Activated CD8-positive, alpha-beta memory T cell treated with anti-CD3 and anti-CD28 coated beads for 4 hours (primary cell): ENCODE measurements at regions not wholly inside any gene's neighbourhood (a gene's known extent, or its start where the extent isn't known, plus 50 kb on each side); places are given as distances from the start of the nearest gene placed in this dataset.
"Not testable (repeated sequence)": the region's sequence is repeated elsewhere in the genome, so short reads cannot be mapped to it uniquely, and the experiment has no call there.

ENCODE experiments used
- DNase-seq, 2 donors: peaks; one replicate each; pipeline ENCODE4 v3.0.0-alpha.2; 2020; ENCODE audit warnings: low read depth in 2 of 2

DNA sequence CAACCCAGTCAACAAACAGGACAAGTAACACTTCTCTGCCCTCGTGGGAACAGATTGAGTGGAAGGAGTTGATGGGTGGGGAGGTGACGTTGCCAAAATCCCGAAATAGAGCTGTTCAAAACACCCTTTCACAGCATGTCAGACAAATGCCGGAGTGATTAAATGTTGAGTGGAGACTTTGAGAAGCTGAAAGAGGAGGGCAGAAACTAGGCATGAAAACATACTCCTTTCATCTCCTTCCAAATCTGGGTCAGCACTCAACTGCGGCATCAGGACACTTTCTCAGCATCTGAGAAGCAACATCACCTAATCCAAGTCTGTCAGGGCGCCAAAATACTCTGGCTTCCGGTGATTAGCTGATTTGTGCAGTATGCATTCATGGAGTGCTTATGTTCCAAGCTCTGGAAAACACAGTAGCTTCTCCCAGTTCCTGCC, 51.5 kb upstream of the MRI1 start:
- DNase-seq = no peak

- DNase-seq = no peak
Measured at GRCh38 chr19:13707915-13708314, 56.4 kb upstream of the MRI1 start.

DNA sequence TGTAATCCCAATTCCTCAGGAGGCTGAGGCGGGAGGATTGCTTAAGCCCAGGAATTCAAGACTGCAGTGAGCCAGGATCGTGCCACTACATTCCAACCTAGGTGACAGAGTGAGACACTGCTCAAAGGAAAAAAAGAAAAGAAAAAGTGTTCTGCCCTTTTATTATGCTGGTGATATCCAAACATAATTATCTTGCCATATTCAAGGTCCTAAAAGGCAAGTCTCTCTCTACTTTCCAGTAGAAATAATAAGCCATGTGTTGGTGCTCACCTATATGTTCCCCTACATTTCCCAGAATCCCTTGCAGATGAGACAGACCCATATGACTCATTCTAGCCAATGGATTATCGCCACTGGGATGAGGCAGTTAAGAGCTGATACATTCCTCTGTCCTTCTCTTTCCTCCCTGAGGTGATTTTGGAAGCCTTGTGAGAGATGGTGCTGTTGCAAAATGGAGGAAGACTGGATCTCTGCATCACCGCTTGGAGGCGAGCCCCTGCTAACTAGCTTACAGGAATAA, 58.3 kb upstream of the MRI1 start:
- no peak for DNase-seq

- no peak for DNase-seq
Measured at GRCh38 chr19:13705201-13705600, 59.1 kb upstream of the MRI1 start.

- no peak for DNase-seq
Measured at GRCh38 chr19:13701624-13702023, 62.7 kb upstream of the MRI1 start.

GRCh38 chr19:13700621-13701020, 63.7 kb upstream of the MRI1 start:
- DNase-seq = no peak

GRCh38 chr19:13699786-13700185, 64.5 kb upstream of the MRI1 start:
- no peak for DNase-seq

GRCh38 chr19:13696839-13697238, 67.5 kb upstream of the MRI1 start:
- no peak for DNase-seq

GRCh38 chr19:13693889-13694288, 70.4 kb upstream of the MRI1 start:
- DNase-seq = no peak

DNA sequence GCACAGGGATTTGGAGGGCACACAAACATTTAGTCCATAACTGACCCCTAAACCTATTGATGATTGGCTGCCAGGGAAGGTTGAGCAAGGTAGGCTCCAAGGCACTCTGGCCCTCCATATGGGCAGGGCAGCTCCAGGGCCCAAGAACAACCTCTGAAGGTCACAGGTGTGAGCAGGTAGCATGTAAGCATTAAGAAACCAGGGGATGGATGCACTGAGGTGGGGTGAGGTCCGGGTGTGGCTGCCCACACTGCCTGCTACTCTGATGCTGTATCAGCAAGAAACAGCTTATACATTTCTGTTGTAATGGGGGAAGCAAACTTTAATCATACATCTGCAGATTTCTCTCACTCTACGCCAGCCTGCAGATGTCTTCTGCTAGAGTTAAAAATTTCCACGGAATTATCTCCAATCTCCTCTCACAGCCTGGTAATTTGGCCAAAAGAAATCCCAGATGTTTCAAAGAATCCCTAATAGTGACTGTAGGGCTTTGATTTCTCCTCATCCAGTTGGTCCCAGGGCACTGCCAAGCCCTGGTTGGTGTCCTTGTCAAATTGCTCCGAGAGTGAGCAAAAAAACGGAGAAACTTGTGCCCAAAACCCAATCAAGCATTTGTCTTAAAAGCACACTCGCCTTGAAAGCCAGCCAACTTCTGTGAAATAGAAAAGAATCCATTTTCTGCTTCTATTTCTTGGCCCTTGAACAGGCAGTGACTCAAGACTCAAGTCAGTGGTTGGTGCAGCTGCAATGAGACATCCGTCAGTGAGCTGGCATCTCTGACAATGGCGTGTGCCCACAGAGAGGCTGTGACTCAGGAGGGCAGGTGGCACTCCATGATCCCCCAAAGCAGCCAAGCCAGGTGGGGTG, 72.5 kb upstream of the MRI1 start:
- DNase-seq = no peak

GRCh38 chr19:13689085-13689484, 75.2 kb upstream of the MRI1 start:
- DNase-seq = no peak

DNA sequence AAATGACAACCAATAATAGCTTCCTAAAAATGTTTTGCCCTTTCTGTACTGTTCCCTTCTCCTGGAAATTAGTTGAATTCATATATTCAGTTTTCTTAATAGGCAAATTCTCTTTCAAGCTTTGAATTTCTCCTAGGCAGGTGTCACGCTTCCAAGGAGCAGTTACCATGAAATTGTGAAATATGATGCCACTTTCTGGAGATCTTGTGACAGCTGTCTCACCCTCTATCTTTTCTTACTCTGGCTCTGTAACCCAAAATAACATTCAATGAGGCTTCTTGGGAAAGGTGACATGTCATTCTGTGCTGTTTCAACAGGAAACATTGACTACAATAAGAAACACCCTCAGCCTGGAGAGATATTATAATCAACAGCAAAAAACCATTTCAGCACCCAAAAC, 80.3 kb upstream of the MRI1 start:
- DNase-seq = no peak

- no peak for DNase-seq
Measured at GRCh38 chr19:13681509-13681908, 82.8 kb upstream of the MRI1 start.

GRCh38 chr19:13680708-13681360, 83.5 kb upstream of the MRI1 start:
- DNase-seq = not testable (repeated sequence)

- not testable (repeated sequence) for DNase-seq
Measured at GRCh38 chr19:13676967-13677366, 87.4 kb upstream of the MRI1 start.

GRCh38 chr19:13672480-13673175, 91.7 kb upstream of the MRI1 start:
- DNase-seq = not testable (repeated sequence)

DNA sequence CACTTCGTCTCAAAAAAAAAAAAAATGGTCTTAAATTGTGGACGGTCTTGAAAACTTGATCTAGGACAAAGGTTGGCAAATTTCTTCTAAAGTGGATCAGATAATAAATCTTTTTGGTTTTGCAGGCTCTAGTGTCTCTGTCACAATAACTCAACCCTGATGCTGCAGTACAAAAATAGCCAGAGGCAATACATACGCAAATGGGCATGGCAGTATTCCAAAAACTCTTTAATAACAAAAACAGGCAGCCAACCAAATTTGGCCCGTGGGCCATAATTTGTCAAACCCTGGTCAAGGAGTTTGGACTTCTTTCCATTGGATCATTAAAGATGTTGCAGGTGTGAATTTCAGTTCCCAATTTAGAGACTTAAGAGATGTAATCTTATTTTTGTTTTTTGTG, 93.5 kb upstream of the MRI1 start:
- DNase-seq = no peak

DNA sequence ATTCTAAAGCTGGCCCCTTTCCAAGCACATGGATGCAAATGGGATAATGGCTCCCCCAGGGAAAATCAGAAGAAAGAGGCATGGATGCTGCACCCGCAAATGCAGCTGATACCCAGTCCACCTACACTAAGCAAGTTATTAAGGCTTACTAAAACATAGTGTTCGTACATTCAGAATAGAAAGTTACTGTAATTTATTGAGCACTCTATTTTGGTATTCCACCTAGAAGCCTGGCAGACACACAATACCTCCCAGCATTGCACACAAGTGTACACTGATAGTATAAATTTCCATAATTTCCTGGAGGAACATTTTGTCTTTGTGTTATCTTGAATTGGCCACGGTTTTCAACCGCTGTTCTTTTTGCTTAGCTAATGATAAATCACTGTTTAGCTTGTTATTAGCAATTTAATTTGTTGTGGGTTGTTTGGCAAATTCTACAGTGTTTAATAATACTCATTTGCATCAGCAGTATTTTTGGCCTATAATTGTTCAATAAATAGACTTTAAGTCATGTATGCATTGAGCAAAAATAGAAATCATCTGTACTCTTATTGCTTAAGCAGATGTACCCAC, 94.5 kb upstream of the MRI1 start:
- no peak for DNase-seq

- no peak for DNase-seq
Measured at GRCh38 chr19:13668964-13669363, 95.4 kb upstream of the MRI1 start.

- DNase-seq = no peak
Measured at GRCh38 chr19:13666165-13666564, 98.2 kb upstream of the MRI1 start.

DNA sequence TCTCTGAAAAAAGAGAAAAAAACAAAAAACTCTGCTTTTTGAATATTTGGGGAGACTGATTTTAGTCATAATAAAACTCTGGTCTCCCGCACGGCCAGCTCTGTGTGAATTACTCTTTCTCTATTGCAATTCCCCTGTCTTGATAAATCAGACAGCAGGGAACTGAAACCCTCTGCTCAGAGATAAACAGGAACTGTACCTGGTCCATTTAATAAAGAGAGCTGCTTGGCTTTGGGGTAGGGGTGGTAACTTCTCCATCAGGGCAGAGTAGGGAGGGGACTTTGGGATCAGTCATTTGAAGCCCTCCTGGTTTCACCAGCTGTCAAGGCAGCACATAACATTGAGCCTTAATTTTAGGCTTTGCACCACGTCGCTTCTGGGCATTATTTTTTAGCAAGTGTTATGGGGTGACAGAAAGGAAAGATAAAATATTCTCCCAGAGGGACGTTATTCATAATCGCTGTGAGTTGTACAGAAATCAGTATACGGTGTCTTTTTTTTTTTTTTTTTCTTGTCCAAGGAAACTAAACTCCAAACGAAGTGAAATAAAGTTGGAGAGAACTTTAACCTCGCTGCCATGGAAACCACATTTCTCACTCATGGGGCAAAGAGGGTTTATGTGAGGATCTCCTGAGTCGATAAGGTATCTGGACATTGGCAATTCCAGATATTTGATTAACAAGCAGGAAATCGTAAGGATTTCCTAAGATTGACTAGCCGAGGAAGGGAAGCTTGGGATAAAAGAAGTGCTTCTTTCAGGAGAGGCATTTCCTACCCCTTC, 99.0 kb upstream of the MRI1 start:
- DNase-seq = no peak
